Femur (tissue), 1 donor: ENCODE measurements at regions not wholly inside any gene's neighbourhood (a gene's known extent, or its start where the extent isn't known, plus 50 kb on each side); places are given as distances from the start of the nearest gene placed in this dataset.
"Not testable (repeated sequence)": the region's sequence is repeated elsewhere in the genome, so short reads cannot be mapped to it uniquely, and the experiment has no call there.

Source experiments
- DNase-seq: peaks from one replicate; pipeline ENCODE4 v3.0.0-alpha.2; 2017

DNA sequence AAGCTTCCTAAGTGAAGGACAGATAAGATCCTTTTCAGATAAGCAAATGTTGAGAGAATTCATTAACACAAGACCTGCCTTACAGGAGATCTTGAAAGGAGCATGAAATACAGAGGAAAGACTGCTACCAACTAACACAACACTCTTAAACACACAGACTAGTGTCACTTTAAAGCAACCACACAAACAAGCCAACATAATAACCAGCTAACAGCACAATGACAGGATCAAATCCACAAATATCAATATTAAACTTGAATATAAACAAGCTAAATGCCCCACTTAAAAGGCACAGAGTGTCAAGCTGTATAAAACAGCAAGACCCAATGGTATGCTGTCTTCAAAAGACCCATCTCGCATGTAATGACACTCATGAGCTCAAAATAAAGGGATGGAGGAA lies 70.8 kb upstream of the HMGXB4 start:
- DNase-seq, result no peak

DNA sequence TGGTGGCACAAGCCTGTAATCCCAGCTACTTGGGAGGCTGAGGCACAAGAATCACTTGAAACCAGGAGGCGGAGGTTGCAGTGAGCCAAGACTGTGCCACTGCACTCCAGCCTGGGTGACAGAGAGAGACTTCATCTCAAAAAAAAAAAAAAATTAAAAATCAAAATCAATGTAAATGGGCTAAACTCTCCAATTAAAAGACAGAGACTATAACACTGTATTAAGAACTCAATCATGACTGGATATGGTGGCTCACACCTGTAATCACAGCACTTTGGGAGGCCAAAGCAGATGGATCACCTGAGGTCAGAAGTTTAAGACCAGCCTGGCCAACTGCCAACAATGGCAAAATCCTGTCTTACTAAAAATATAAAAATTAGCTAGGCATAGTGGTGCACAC lies 68.4 kb upstream of the HMGXB4 start:
- not testable (repeated sequence) for DNase-seq

DNA sequence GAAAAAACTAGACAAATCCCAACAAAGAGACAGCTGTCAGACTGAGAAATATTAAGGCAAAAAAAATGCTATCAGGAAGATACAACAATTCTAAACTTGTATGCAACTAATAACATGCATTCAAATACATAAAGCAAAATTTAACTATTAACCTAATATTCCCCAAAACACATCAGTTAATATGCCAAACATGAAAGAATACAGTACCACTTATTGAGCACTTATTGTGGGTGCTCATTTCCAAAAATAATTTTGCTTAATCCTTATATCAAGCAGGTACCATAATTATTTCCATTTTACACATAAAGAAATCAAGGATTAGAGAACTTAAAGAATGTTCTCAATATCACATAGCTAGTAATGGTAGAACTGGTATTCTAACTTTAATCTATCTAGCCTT lies 67.7 kb upstream of the HMGXB4 start:
- DNase-seq, result no peak

DNA sequence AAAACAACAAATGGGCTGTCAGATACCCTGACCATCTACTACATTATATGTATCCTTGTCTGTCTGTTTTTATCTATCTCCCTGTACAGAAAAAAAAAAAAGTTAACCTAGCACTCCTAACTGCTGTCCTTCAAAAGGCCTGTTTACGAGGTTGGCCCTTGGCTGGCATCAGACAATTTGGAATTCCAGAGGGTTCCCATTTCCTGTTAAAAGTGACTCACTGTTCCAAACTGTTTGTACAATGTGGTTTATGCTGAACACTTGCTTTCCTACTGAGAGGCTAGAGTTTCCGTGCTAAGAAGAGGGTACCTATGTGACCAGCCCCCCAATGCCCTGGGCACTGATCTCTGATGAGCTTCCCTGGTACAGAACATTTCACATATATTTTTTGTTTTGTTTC lies 65.9 kb upstream of the HMGXB4 start:
- no peak for DNase-seq

DNA sequence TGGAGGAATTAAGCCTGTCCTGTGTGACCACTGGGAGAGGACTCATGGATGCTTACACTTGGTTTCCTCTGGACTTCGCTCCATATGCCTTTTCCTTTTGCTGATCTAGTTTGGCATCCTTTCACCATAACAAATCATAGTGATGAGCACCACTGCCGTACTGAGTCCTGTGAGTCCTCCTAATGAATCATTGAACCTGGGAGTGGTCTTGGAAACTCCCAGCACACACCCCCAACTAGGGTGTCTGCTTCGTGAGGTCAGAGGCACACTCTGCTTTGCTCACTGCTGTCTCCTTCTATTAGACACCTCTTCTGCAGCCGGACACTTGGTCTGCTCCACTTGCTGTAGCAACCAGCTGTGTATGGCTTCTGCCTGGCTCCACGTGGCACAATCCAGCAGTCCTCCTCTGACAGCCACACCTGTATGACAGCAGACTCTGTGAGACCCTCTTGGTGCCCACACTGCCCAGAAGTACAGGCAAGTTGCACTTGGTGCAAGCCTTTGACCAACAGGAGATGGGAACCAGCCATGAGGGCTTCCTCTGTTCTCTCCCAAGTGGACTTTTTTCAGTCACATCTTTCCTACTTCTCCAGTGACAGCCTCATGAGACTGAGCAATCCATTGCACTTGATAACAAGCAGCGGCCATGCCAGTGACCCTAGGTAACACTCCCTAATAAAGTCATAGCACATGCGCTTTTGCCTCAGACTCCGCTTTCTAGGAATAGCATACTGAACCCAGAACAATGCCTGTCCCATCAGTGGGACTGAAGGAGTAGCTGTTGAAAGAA lies 65.0 kb upstream of the HMGXB4 start:
- no peak for DNase-seq

- no peak for DNase-seq
Observed at GRCh38 chr22:35195226-35195625, 62.1 kb upstream of the HMGXB4 start.

GRCh38 chr22:35195821-35196220 lies 61.5 kb upstream of the HMGXB4 start:
- DNase-seq, result no peak

- no peak for DNase-seq
Observed at GRCh38 chr22:35197071-35197470, 60.2 kb upstream of the HMGXB4 start.

DNA sequence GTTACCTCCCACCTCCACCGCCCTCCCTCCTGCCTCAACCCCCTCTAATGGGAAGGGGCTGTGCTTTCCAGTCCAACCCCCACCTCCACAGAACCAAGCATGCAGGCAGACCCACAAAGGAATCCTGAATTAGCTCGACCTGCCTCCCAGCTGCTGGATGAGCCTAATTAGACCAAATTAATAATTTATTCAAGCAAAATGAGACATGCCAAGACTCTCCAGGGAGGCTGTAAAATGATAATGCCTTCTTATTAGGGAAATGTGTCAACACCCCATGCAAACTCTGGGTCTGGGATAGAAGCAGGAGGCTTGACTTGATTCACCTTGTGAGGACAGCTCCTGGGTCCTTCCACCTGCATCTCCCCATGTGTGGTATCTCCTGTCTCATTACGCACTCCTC lies 59.4 kb upstream of the HMGXB4 start:
- DNase-seq, result no peak

DNA sequence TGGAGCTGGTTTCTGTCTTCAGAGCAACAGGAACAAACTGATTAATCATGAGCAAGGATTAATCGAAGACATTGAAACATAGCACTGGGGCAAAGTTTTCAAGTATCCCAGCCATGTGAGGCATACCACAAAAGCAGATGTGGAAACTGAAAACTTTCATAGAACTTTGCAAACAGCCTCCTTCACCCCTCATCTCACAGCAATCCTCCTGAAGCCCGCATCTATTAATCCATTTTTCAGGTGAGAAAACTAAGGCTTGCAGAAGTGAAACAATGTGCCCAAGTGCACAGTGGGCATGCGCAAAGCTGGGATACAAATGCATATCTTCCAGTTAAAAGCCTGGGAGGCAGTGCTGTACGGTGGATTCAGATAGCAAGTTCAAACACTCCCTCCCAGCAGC lies 58.6 kb upstream of the HMGXB4 start:
- DNase-seq, result no peak

GRCh38 chr22:35202376-35202775 lies 54.9 kb upstream of the HMGXB4 start:
- DNase-seq, result no peak

GRCh38 chr22:35203583-35203982 lies 53.7 kb upstream of the HMGXB4 start:
- no peak for DNase-seq

DNA sequence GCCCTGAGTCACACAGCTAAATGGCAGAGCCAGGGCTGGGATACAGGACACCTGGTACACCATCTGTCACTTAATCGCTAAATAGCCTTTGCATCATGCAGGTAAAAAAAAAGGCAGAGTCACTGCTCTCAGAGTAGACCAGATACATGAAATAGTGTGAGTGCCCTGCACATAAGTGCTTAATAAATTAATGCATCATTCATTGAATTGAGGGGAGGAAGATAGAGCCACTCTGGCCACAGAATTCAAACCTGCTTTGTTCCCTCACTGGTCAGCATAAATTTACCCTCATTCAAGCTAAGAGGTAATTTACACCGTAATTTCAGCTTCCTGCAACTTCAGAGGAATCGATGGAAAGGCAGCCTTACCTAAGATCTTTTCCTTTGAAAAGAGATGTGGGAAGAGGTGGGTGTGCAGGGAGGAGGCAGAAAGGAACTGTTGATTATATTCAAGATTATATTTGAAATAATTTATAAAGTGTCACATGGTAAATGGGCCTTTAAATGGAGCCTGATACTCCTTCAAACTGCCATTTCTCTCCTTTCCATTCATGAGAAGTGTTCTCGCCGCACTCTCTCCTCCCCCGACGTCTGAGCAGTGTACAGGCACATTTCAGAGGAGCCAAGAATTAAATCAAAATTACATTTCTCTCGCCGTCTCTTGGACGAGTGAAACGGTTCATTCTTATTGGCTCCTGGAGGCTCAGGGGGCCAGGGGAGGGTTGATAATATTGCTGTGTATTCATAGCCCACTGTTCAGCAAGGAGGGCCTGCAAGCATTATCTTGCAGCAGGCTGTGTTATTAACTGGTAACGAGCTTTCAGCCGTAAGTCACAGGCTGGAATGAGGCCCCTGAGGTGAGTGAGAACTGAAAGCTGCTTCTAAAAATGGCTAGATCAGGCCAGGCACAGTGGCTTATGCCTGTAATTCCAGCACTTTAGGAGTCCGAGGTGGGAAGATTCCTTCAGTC lies 52.2 kb upstream of the HMGXB4 start:
- peak; percentile 40 for DNase-seq

DNA sequence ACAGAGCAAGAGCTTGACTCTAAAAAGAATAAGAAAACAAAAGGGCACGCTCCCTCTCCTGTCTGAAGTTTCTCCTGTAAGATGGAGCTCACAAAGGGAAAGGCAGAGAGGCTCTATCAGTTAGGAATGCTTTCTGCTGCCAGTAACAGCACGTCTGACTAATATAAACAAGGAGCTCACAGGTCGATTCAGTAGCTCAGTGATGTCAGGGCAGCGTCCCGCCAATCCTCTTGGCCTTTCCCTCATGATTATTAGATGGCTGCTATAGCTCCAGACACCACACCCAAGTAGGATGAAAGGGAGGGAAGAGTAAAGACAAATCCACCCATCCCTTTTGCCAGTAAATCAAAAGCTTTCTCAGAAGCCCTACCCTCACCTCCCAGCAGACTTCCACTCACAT lies 51.3 kb upstream of the HMGXB4 start:
- no peak for DNase-seq

DNA sequence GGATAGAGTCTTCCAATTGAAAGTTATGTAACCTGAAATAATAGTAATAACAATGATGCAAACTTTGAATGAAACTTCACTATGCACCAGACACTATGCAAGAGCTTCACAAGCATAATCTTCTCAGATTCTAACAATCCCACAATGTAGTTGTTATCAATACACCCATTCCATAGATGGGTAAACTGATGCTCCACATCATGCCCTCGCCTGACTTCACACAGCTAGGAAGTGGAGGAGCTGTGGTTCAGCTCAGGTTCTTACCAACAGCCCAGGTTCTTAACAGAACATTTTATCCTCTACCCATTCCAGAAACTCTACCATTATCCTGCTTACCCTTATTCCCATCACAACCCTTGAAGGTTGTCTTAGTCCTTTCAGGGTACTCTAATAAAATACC lies 50.4 kb upstream of the HMGXB4 start:
- no peak for DNase-seq
